ENCODE measurements at regions not wholly inside any gene's neighbourhood (a gene's known extent, or its start where the extent isn't known, plus 50 kb on each side); places are given as distances from the start of the nearest gene placed in this dataset.

DNA sequence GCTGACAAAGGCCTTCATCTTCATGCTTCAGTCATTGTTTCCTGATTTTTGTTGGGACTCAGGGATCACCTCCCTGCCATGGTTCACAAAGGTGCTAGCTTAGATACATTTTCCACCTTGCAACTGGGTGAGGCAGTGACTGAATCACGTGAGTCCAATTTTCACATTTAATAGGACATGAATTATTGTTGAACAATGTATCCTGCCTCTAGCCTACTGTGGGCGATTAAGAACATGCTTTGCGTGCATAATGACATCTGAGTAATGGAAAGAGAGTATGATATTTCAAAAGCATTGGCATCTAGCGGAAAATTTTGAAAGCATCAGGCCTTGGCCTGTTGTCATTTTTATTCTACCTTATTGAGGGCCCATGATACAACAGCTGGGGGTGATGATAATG is 199.2 kb upstream of the JAG1 start:
- no peaks in the 10 kb centered on the region for H3K27me3 ChIP-seq (ENCODE audit: control insufficient read depth, insufficient read depth, low read length)
- H3K27ac ChIP-seq (ENCODE audit: low read length): no peak overlapping the region
- ChIA-PET CTCF (no interaction called here), POLR2A (no interaction called here)
- H3K9me3 ChIP-seq (ENCODE audit: control insufficient read depth, insufficient read depth, low read depth, low read length): peaks cover 8% of the 10 kb centered on the region; the same call in 1 of the 2 replicates
- TF ChIP-seq POLR2AphosphoS5 (IDR thresholded peaks at IDR 0.05; ENCODE audit: low read depth, low read length) (no peak), TCF7L2 (IDR thresholded peaks at IDR 0.05; ENCODE audit: low read depth, low read length) (no peak), SIN3A (IDR thresholded peaks at IDR 0.05; ENCODE audit: borderline replicate concordance, insufficient read depth, low read depth, low read length) (no peak)
- TF ChIP-seq, protein P1, sequence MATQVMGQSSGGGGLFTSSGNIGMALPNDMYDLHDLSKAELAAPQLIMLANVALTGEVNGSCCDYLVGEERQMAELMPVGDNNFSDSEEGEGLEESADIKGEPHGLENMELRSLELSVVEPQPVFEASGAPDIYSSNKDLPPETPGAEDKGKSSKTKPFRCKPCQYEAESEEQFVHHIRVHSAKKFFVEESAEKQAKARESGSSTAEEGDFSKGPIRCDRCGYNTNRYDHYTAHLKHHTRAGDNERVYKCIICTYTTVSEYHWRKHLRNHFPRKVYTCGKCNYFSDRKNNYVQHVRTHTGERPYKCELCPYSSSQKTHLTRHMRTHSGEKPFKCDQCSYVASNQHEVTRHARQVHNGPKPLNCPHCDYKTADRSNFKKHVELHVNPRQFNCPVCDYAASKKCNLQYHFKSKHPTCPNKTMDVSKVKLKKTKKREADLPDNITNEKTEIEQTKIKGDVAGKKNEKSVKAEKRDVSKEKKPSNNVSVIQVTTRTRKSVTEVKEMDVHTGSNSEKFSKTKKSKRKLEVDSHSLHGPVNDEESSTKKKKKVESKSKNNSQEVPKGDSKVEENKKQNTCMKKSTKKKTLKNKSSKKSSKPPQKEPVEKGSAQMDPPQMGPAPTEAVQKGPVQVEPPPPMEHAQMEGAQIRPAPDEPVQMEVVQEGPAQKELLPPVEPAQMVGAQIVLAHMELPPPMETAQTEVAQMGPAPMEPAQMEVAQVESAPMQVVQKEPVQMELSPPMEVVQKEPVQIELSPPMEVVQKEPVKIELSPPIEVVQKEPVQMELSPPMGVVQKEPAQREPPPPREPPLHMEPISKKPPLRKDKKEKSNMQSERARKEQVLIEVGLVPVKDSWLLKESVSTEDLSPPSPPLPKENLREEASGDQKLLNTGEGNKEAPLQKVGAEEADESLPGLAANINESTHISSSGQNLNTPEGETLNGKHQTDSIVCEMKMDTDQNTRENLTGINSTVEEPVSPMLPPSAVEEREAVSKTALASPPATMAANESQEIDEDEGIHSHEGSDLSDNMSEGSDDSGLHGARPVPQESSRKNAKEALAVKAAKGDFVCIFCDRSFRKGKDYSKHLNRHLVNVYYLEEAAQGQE (IDR thresholded peaks at IDR 0.05; ENCODE audit: insufficient read depth in 1 of 2, low read depth in 2 of 2, low read length in 1 of 2): no peak
- TF ChIP-seq, protein P2, sequence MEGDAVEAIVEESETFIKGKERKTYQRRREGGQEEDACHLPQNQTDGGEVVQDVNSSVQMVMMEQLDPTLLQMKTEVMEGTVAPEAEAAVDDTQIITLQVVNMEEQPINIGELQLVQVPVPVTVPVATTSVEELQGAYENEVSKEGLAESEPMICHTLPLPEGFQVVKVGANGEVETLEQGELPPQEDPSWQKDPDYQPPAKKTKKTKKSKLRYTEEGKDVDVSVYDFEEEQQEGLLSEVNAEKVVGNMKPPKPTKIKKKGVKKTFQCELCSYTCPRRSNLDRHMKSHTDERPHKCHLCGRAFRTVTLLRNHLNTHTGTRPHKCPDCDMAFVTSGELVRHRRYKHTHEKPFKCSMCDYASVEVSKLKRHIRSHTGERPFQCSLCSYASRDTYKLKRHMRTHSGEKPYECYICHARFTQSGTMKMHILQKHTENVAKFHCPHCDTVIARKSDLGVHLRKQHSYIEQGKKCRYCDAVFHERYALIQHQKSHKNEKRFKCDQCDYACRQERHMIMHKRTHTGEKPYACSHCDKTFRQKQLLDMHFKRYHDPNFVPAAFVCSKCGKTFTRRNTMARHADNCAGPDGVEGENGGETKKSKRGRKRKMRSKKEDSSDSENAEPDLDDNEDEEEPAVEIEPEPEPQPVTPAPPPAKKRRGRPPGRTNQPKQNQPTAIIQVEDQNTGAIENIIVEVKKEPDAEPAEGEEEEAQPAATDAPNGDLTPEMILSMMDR (IDR thresholded peaks at IDR 0.05): no peak
- DNase-seq (ENCODE audit: low read depth, low spot score) (no peak), ATAC-seq (no peak)
- no peak overlapping the region for H3K4me3 ChIP-seq (ENCODE audit: low read depth in 2 of 2, low read length in 2 of 2)
- intact Hi-C loops (cut with micrococcal nuclease; ENCODE audit: unreplicated experiment): no loop called here
- in situ Hi-C loops (cut with HindIII; ENCODE audit: low pct_unique_long_range_greater_than_20kb, low sequenced_read_pairs): no loop called here
- H3K36me3 ChIP-seq (ENCODE audit: control insufficient read depth, insufficient read depth, low read length): no peaks in the 10 kb centered on the region
- no TSS peak for BruUV-seq (replicated peaks)
- no peaks in the 10 kb centered on the region for H3K4me1 ChIP-seq (ENCODE audit: control insufficient read depth, insufficient read depth, low read length)

DNA sequence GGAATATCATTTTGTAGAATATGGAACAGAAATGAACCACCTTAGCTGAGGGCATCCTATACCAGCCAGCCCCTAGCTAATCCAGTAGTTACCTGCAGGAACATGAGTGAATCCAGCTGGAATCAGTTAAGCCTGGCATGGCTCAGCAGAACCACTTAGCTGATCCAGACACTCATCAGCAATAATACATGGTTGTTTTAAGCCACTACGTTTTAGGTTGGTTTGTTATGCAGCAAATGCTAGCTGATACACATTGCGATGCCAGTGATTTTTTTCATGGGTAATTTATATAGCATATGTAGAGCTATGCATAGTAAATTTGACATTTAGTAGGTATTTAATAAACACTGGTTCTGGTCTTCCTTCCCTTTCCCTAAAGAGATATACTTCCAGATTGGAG is 201.9 kb upstream of the JAG1 start:
- H3K4me1 ChIP-seq (ENCODE audit: control insufficient read depth, insufficient read depth, low read length): no peaks in the 10 kb centered on the region
- in situ Hi-C loops (cut with HindIII; ENCODE audit: low pct_unique_long_range_greater_than_20kb, low sequenced_read_pairs): no loop called here
- no peak overlapping the region for H3K4me3 ChIP-seq (ENCODE audit: low read depth in 2 of 2, low read length in 2 of 2)
- TF ChIP-seq, protein P2 (IDR thresholded peaks at IDR 0.05): no peak
- TF ChIP-seq SIN3A (IDR thresholded peaks at IDR 0.05; ENCODE audit: borderline replicate concordance, insufficient read depth, low read depth, low read length) (no peak), POLR2AphosphoS5 (IDR thresholded peaks at IDR 0.05; ENCODE audit: low read depth, low read length) (no peak), TCF7L2 (IDR thresholded peaks at IDR 0.05; ENCODE audit: low read depth, low read length) (no peak)
- TF ChIP-seq, protein P1 (IDR thresholded peaks at IDR 0.05; ENCODE audit: insufficient read depth in 1 of 2, low read depth in 2 of 2, low read length in 1 of 2): no peak
- no TSS peak for BruUV-seq (replicated peaks)
- peaks cover 8% of the 10 kb centered on the region; the same call in 1 of the 2 replicates for H3K9me3 ChIP-seq (ENCODE audit: control insufficient read depth, insufficient read depth, low read depth, low read length)
- H3K36me3 ChIP-seq (ENCODE audit: control insufficient read depth, insufficient read depth, low read length): no peaks in the 10 kb centered on the region
- intact Hi-C loops (cut with micrococcal nuclease; ENCODE audit: unreplicated experiment): no loop called here
- H3K27ac ChIP-seq (ENCODE audit: low read length): no peak overlapping the region
- H3K27me3 ChIP-seq (ENCODE audit: control insufficient read depth, insufficient read depth, low read length): no peaks in the 10 kb centered on the region
- ChIA-PET POLR2A (no interaction called here), CTCF (no interaction called here)
- ATAC-seq (no peak), DNase-seq (ENCODE audit: low read depth, low spot score) (no peak)

Measured in Panc1 (cell line).